OCI-LY1 (cell line): ENCODE measurements at regions not wholly inside any gene's neighbourhood (a gene's known extent, or its start where the extent isn't known, plus 50 kb on each side); places are given as distances from the start of the nearest gene placed in this dataset.

ENCODE experiments used
- H2AFZ ChIP-seq: fragments of 200-600 bp; sonication (generic), shearing (Covaris generic); 2 replicates; pipeline ENCODE4 v1.6.0; 2014; ENCODE audit warnings: antibody characterized with exemption, mild to moderate bottlenecking, low read length
- H3F3A ChIP-seq: fragments of 200-600 bp; sonication (generic), shearing (Covaris generic); 2 replicates; pipeline ENCODE4 v1.6.0; 2014; ENCODE audit warnings: mild to moderate bottlenecking, antibody characterized with exemption, low read length, moderate library complexity; ENCODE audit not compliant: insufficient read depth
- H3K27ac ChIP-seq: fragments of 200-600 bp; sonication (generic); 2 replicates; pipeline ENCODE4 v1.5.1; 2014; ENCODE audit warnings: low read length, mixed run types, mild to moderate bottlenecking, low read depth; ENCODE audit not compliant: poor library complexity, severe bottlenecking
- H3K27me3 ChIP-seq: fragments of 200-600 bp; sonication (generic); 2 replicates; pipeline ENCODE4 v1.6.0; 2014; ENCODE audit warnings: antibody characterized with exemption, mild to moderate bottlenecking, low read length, moderate library complexity; ENCODE audit not compliant: insufficient read depth
- H3K36me3 ChIP-seq: fragments of 200-600 bp; sonication (generic); 2 replicates; pipeline ENCODE4 v1.6.1; 2014; ENCODE audit warnings: mild to moderate bottlenecking, antibody characterized with exemption, low read length, moderate library complexity, mixed read lengths; ENCODE audit not compliant: insufficient read depth
- H3K4me1 ChIP-seq: fragments of 200-600 bp; sonication (generic); 2 replicates; pipeline ENCODE4 v1.5.1; 2014; ENCODE audit warnings: mild to moderate bottlenecking, low read length, moderate library complexity; ENCODE audit not compliant: insufficient read depth, severe bottlenecking
- H3K4me2 ChIP-seq: fragments of 200-600 bp; sonication (generic), shearing (Covaris generic); 2 replicates; pipeline ENCODE4 v1.6.1; 2014; ENCODE audit warnings: low read length
- H3K4me3 ChIP-seq: fragments of 200-600 bp; sonication (generic); 2 replicates; pipeline ENCODE4 v1.5.1; 2014; ENCODE audit warnings: low read length, low read depth, mild to moderate bottlenecking, mixed read lengths; ENCODE audit not compliant: poor library complexity, severe bottlenecking
- H3K79me2 ChIP-seq: fragments of 200-600 bp; shearing (Covaris generic); 2 replicates; pipeline ENCODE4 v1.6.1; 2016; ENCODE audit warnings: mixed run types, low read length, mixed read lengths; ENCODE audit not compliant: insufficient read depth
- H3K9ac ChIP-seq: fragments of 200-600 bp; sonication (generic), shearing (Covaris generic); 2 replicates; pipeline ENCODE4 v1.6.1; 2014; ENCODE audit warnings: mild to moderate bottlenecking, low read length, mixed read lengths
- H3K9me2 ChIP-seq: fragments of 200-600 bp; sonication (generic), shearing (Covaris generic); 2 replicates; pipeline ENCODE4 v1.6.1; 2014; ENCODE audit warnings: low read depth, mild to moderate bottlenecking, low read length, mixed read lengths
- H3K9me3 ChIP-seq: fragments of 200-600 bp; shearing (Covaris generic); 2 replicates; pipeline ENCODE4 v1.6.1; 2014; ENCODE audit warnings: low read length, mixed read lengths
- H4K20me1 ChIP-seq: fragments of 200-600 bp; sonication (generic), shearing (Covaris generic); 2 replicates; pipeline ENCODE4 v1.6.0; 2016; ENCODE audit warnings: mild to moderate bottlenecking, low read length; ENCODE audit not compliant: insufficient read depth
- EZH2 ChIP-seq: fragments of 200-600 bp; sonication (generic), shearing (Covaris generic); IDR thresholded peaks from 2 replicates; pipeline ENCODE4 v1.8.0; 2017; ENCODE audit warnings: borderline replicate concordance, mixed run types, mild to moderate bottlenecking, antibody characterized with exemption, low read length, moderate library complexity, mixed read lengths
- TF ChIP-seq, protein P1 (sequence below): fragments of 200-600 bp; sonication (generic), shearing (Covaris generic); IDR thresholded peaks from 2 replicates; pipeline ENCODE4 v1.5.1; 2017; ENCODE audit warnings: mild to moderate bottlenecking, antibody characterized with exemption, low read length, moderate library complexity, mixed read lengths

DNA sequence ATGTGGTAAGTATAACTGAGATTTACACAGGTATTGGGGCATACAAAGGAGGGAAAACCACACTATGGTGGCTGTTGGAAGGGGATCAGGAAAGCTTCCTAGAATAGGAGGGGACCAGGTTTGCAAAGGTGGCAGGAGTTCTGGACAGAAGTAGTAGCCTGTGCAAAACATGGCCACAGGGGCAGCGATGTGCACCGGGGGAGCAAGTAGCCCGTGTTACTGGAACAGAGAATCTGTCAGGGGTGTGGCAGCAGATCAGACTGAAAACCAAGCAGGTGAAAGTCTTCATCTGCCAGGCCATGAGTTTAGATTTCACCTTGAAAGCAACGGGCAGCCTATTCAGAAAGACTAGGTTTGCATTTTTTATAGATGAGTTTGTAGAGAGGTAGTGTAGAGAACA is 182.3 kb upstream of the LPP start:
- no peak for TF ChIP-seq EZH2
- TF ChIP-seq, protein P1, sequence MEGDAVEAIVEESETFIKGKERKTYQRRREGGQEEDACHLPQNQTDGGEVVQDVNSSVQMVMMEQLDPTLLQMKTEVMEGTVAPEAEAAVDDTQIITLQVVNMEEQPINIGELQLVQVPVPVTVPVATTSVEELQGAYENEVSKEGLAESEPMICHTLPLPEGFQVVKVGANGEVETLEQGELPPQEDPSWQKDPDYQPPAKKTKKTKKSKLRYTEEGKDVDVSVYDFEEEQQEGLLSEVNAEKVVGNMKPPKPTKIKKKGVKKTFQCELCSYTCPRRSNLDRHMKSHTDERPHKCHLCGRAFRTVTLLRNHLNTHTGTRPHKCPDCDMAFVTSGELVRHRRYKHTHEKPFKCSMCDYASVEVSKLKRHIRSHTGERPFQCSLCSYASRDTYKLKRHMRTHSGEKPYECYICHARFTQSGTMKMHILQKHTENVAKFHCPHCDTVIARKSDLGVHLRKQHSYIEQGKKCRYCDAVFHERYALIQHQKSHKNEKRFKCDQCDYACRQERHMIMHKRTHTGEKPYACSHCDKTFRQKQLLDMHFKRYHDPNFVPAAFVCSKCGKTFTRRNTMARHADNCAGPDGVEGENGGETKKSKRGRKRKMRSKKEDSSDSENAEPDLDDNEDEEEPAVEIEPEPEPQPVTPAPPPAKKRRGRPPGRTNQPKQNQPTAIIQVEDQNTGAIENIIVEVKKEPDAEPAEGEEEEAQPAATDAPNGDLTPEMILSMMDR: no peak; the same call in 1 of the 2 replicates
- Histone ChIP-seq H3K9ac (peak overlapping the region; percentile 87), H3K4me3 (peak overlapping the region; percentile 66), H3K27ac (peak overlapping the region; percentile 97), H3K9me3 (no peaks in the 10 kb centered on the region), H4K20me1 (no peaks in the 10 kb centered on the region), H3K4me1 (peaks cover 100% of the 10 kb centered on the region), H3K4me2 (peak overlapping the region; percentile 83), H3K36me3 (peaks cover 30% of the 10 kb centered on the region), H2AFZ (no peak overlapping the region), H3K27me3 (no peaks in the 10 kb centered on the region), H3K79me2 (peaks cover 47% of the 10 kb centered on the region), H3K9me2 (no peaks in the 10 kb centered on the region), H3F3A (peaks cover 26% of the 10 kb centered on the region)

DNA sequence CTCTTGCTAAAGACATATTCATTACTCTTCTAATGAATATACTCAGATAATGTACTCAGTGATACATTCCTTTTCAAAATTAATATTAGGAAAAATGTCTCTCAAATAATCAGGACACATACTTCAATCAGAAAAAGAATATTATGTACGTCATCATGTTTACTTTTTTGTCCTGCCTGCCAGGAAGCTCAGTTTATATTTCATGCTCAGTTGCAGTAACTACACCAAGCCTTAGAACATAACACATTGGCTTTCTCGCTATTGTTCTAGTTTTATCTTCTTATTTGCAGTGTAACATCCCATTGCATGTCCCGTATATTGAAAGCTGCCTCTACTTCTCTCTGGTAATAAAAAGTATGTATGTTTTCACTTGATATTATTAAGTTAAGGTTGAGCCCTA is 181.5 kb upstream of the LPP start:
- Histone ChIP-seq H3K9me3 (no peaks in the 10 kb centered on the region), H3K4me3 (peak overlapping the region; percentile 66), H3K9ac (peak overlapping the region; percentile 87), H3K79me2 (peaks cover 47% of the 10 kb centered on the region), H4K20me1 (no peaks in the 10 kb centered on the region), H3K36me3 (peaks cover 21% of the 10 kb centered on the region), H3K4me1 (peaks cover 100% of the 10 kb centered on the region), H2AFZ (no peak overlapping the region), H3K9me2 (no peaks in the 10 kb centered on the region), H3K27ac (peak overlapping the region; percentile 97), H3K4me2 (peak overlapping the region; percentile 83), H3K27me3 (no peaks in the 10 kb centered on the region), H3F3A (peaks cover 23% of the 10 kb centered on the region)
- TF ChIP-seq, protein P1: no peak
- TF ChIP-seq EZH2: no peak

DNA sequence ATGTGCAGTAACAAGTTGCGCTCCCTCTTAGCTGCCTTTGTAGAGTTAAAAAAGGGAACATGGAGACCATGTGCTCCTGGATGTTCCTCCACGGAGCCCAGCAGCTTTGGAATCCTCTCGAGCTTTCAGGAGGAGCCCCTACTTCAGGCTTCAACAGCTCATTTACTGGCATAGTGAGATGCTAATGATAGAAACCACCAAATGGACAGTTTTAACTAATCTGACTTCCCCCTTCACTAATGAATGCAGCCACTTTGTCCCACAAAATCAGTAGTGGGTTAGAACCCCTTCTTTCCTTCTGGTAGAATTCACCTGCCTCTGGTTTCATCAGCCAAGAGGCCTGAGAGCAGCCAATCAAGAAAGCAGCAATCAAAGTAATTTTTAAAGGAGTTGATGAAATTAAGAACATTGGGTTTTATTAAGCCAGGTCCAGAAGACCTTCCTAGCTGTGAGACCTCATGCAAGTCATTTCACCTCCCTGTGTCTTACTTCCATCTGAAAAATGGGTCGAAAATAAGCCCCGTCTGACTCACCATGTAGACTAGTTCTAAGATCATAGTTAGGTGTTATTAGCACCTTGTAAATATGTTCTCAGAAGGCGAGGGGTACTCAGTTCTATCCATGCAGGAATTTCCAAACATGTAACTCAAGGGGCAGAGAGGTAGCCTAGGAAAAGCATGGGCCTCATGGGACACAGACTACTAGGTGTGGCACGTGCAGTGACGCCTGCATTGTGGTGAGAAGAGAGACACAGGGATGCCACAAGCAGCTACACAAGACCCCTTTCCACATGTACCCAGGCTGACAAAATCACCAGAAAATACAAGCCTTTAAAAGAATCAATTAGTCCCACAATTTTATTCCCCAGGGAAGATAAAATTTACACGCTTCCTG is 179.7 kb upstream of the LPP start:
- H3K4me2 ChIP-seq: peak overlapping the region; percentile 83
- peaks cover 100% of the 10 kb centered on the region for H3K4me1 ChIP-seq
- peak overlapping the region; percentile 97 for H3K27ac ChIP-seq

More for the DNA sequence above, 179.7 kb upstream of the LPP start:
- H3K36me3 ChIP-seq: peaks cover 6% of the 10 kb centered on the region; the same call in 1 of the 2 replicates
- H3F3A ChIP-seq: peaks cover 28% of the 10 kb centered on the region
- no peaks in the 10 kb centered on the region for H3K9me3 ChIP-seq
- peaks cover 37% of the 10 kb centered on the region for H3K79me2 ChIP-seq
- H3K27me3 ChIP-seq: no peaks in the 10 kb centered on the region
- H4K20me1 ChIP-seq: no peaks in the 10 kb centered on the region
- peak overlapping the region; percentile 66 for H3K4me3 ChIP-seq
- no peak overlapping the region for H2AFZ ChIP-seq
- peak overlapping the region; percentile 87 for H3K9ac ChIP-seq
- H3K9me2 ChIP-seq: no peaks in the 10 kb centered on the region
- TF ChIP-seq EZH2: no peak
- TF ChIP-seq, protein P1: no peak
